Endothelial cell of hepatic sinusoid (primary cell): ENCODE measurements at regions not wholly inside any gene's neighbourhood (a gene's known extent, or its start where the extent isn't known, plus 50 kb on each side); places are given as distances from the start of the nearest gene placed in this dataset.
"Not testable (repeated sequence)": the region's sequence is repeated elsewhere in the genome, so short reads cannot be mapped to it uniquely, and the experiment has no call there.

ENCODE experiments used
- in situ Hi-C: cut with HindIII; loops from 2 replicates; pipeline ENCODE4 v1.10.0; 2017; ENCODE audit warnings: low sequenced_read_pairs

DNA sequence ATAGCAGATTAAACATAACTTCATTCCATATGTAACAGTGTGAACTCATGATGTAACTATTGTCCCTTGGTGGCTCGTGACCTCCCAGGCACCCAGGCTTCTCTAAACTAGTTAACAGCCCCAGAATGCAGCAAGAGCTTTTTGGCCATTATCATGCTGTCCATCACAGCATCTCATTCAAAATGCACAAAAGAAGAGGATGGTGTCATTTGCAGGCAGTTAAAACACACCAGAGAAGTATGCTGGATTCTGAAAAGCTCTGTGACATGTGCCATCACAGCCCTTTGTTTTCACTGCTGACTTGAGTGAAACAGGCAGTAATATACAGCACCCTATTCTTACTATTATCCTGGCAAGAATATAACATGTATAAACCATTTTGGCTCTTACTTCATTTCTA, 117.6 kb upstream of the CHMP2B start:
- in situ Hi-C loops, result no loop called here

DNA sequence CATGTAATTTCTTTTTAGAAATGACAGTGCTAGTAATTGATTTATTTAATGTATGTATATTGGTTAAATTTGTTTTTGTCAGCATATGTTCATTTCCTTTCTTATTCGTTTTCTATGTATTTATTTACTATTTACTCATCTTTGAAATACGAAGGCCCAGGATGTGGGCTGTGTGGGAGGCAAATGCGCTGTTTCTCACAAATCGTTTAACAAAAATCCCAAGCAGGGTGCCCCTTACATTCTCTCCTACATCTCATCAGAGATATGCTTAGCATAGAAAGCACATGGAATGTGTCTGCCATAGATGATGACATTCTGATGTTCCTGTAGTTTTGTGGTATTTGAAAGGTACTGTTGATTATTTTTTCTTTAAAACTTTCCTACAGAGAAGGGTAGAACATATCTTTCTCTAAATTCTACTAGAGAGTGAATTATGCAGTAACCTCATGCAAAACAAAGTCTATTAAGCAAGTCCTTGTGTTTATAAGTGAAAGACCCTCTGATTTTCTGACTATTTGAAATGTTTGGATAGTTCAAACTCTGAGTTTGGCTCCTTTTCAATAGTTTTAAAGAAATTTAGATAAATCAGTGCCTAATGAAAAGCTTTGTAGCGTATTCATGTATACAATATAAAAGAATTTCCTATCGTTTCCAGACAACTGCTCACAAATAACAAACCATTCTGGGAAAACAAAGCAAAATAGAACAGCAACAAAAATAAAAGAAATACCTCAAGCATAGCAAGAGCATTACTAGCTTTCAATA, 111.1 kb upstream of the VGLL3 start:
- in situ Hi-C loops, result loop anchor here (5.0 kb wide), 2 partner anchors 50 to 80 kb away; no protein-coding TSS in a partner anchor

DNA sequence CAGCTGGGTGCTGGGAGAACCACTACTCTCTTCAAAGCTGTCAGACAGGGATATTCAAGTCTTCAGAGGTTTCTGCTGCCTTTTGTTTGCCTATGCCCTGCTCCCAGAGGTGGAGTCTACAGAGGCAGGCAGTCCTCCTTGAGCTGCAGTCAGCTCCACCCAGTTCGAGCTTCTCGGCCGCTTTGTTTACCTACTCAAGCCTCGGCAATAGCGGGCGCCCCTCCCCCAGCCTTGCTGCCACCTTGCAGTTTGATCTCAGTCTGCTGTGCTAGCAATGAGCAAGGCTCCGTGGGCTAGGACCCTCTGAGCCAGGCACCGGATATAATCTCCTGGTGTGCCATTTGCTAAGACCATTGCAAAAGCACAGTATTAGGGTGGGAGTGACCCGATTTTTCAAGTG, 106.8 kb upstream of the VGLL3 start:
- in situ Hi-C loops, result not testable (repeated sequence)

DNA sequence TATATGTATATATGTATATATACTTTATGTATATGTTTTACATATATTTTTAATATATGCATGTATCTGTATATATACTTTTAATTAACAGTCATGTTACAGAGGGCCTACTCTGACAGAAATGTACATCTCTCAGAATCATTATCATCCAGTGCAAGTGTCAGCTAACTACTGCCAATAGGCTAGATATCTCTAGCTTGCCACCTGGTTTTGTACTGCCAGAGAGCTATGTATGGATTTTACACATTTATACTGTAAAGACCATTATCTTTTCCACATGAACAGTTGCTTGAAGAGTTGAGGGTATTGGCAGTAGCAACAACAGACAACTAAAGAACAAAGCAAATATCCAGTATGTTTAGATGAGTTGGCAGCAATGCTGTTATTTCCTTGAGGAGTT, 99.7 kb upstream of the VGLL3 start:
- in situ Hi-C loops, result no loop called here

DNA sequence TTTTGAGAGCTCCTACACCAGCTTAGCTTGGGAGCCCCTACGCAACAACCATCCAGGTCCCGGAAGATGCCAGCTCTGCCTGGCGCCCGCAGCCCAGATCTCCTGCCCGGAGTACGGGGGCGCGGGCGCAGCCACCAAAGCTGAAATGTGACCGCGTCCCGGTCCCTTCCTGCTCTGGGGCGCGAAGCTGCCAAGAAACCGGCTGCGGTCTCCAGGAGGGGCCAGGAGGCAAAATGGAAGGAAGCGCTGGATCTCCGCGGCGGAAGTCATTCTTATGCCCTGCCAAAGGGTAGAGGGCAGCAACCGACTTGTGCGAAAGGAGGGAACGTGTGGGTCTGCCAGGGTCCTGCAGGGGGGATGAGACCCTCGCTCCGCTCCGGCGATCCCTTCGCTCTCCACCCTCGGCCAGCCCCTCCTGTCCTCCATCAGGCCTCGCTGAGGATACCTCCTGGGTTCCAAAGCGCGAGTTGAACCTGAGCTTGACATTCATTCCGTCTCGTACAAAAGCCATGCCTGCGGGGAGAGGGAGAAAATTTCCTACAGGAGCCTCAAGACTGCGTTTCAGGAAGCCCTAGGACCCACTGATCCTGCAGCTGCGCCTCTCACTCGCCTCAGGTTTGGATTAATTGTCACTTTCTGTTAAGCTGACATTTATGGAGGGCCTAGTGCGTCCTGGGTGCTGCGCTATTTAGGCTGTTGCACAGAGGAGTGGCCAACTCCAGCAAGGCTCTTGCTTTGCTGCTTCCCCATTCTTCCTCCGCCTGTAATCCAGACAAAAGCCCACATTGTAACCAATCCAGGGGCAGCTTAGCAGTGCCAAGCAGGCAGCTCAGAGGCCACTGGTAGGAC, 98.3 kb upstream of the VGLL3 start:
- in situ Hi-C loops, result no loop called here

DNA sequence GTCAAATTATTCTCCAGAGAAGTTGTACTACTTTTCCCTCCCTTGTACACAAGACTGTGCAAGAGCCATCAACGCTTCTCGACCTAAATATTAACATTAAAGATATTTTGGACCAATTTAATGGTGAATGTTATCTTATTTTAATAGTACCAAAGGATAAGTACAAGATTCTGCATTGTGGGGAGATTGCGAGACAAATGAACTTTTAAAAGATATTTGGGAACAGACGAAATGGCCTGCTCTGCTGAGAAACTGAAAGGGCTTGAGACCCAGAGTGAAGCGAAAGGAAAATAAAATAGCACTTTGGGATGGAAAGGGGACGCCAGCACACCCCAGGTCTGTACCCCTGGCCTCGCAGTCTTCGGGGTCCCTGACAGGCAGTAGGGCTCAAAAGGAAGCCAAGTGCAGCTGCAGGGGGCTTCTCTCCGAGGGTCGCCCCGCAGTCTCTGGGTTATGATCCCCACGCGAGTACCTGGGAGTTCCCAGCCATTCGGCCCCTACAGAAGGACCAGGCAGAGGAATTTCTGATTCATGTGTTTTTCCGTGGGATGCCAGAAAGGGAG, 97.6 kb upstream of the VGLL3 start:
- in situ Hi-C loops, result no loop called here

DNA sequence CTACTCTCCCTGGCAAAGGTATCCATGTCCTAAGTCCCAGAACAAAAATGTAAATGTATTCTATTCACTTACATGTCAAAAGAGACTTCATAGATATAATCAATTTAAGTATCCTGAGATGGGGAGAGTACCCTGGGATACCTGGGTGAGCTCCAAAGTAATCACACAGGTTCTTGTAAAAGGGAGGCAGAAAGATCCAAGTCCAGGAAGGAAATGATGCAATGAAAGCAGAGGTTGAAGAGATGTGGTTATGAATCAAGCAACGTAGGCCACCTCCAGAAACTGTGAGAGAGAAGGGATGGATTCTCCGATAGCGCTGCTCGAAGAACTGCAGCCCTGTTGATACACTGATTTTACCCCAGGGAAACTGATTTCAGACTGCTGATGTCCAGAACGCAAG, 93.9 kb upstream of the VGLL3 start:
- in situ Hi-C loops, result no loop called here

DNA sequence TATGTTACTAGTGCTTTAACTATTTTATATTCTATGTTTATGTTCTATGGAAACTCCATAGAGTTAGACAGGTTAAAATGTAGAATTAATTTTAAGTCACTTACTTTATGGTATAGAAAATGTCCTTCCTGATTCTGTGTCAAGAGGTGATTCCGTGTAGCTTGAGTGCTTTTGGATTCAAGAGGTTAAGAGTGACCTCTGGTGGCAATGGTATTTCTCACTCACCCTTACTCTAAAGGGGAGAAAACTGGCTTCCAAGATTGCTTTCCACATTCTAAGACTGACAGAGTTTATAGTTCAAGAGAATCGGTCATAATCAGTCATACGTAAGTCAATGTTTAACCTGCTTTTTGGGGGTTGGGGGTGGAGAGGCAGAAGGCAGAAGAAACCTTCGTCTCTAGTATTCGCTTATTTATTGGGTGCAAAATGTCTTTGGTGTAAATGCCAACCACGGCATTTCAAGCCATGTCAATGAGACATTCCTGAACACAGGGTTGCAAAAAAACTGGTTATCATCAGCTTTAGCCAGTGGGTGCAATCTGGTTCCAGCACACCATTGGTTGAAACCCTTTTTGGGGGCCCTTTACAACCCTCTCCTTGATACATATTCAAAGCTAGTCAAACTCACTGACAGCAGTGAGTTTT, 92.0 kb upstream of the VGLL3 start:
- in situ Hi-C loops, result no loop called here

DNA sequence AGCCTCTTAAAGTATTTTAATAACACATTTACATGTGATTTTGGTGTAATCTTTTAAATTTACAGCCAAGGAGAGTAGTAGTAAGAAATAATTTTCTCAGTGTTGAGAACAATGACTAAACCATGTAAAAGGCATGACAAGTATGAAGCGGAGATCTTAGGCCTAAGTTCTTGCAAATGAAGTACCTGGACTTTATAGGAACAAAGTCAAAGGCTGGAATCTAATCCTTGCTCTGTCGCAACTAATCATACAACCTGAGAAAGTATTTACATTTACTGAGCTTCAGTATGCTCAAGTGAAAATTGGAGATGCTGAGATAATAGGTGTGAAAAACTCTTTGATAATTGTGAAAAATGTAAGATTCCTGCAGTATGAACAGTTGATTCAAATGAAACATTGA, 86.4 kb upstream of the VGLL3 start:
- in situ Hi-C loops, result loop anchor here (5.0 kb wide), 1 partner anchor 80 kb away; no protein-coding TSS in a partner anchor

DNA sequence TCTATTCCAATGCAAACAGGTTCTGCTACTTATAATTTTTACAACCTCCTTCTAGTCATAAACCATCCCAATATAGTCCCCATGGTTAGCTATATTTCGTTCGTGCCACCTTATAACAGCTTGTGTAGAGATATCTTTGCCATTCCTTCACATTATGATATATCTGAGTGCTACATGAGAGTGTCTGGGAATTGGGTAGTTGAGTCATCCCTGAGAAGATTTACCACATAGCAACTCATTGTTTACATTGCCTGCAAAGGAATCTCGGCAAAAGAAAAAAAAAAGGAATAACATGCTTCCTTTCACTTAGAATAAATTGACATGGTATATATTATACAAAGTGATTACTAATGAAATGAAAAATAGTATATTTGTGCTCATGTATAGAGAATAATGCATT, 86.0 kb upstream of the VGLL3 start:
- in situ Hi-C loops, result loop anchor here (5.0 kb wide), 1 partner anchor 80 kb away; no protein-coding TSS in a partner anchor

DNA sequence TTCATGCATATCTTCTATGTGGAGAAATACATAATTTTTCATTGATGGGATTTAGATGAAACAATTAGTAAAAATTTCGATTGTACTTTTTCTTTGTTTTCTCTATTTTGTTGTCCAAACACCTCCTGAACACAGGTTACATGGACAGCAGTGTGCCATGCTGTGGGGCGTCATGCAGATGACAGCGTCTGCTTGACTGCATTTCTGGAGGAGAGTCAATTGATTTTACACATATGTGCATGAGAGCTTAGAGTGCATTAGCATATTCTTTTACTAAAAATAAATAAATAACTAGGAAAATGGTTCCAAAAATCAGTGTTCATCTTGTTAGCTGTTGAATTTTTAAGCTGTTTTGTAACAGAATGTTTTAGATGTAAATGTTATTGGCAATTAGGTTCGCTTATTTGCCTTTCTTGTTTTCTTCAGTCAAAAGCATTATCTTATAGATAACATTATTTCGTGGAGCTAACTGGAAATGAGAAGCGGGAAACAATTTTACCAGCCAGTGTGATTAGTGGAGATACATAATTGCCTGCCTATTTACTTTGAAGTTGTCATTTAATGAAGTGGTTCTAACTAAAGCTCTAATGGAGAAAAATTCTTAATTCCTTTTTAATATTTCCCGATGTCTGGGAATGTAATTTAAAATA, 82.7 kb upstream of the VGLL3 start:
- in situ Hi-C loops, result no loop called here

DNA sequence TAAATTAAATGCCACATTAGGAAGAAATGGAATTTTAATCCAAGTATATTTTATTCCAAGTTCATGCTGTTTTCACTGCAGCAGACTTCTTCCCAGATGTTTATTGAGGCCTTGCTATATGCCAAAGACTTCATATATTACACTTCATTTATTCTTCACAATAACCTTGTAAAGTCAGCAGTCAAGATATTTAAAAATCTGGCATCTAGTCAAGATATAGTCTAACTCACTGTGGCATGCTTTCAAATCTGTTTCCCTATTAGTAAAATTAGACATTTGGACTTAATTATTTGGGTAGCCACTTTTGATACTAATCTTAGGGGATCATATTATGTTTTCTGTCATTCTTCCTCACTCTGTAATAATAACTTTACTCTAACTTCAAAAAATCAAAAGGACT, 81.5 kb upstream of the VGLL3 start:
- in situ Hi-C loops, result no loop called here

DNA sequence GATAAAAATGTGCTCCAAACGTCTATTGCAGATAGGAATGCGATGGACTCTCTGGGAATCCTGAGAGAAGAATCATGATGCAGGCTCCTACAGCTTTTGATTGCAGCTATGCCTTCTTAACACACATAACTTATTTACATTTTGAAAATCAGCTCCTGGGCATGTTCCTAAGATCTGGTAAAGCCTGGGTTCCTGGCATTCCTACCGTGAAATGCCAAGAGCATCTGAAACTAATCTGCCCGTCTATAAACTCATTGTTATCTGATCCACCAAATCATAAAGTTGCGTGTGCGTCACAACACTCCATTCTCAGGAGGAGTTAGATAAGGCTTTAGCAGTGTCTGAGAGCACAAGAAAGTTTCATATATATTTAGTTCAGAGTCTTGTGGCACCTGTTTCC, 79.0 kb upstream of the VGLL3 start:
- in situ Hi-C loops, result no loop called here

DNA sequence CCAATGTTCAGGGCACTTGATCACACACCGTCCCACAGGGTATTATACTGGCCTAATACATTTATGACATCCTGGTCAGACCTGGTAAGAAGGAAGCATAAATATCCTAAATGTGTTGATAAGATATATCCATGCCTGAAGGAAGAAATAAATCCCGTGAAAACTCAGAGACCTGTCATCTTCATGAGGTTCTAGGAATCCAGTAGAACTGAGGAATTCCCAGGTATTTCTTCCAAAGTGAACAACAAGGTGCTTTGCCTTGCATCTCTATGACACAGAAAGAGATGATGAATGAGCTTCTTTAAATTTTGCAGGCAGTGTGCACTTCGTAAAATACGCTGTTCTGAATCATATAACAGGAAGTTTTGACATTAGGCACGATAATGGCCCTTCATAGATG, 78.1 kb upstream of the VGLL3 start:
- in situ Hi-C loops, result no loop called here

DNA sequence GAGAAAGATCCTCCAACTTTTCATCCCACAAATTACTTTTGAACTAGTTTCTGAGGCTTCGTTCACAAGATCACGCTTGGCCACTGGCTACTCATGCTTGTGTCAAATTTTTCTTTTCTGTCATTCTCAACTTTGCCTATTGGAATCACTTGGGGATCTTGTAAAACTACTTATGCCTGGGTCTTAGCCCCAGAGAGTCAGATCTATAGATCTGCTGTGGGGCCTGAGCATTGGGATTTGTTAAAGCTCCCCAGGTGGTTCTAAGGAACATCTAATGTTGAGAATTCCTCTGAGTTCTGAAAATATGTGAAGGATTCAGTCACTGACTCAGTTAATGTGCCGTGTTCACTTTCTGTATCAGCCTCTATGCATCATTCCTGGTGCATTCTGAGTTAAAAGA, 71.7 kb upstream of the VGLL3 start:
- in situ Hi-C loops, result loop anchor here (5.0 kb wide), 1 partner anchor 285 kb away; no protein-coding TSS in a partner anchor

DNA sequence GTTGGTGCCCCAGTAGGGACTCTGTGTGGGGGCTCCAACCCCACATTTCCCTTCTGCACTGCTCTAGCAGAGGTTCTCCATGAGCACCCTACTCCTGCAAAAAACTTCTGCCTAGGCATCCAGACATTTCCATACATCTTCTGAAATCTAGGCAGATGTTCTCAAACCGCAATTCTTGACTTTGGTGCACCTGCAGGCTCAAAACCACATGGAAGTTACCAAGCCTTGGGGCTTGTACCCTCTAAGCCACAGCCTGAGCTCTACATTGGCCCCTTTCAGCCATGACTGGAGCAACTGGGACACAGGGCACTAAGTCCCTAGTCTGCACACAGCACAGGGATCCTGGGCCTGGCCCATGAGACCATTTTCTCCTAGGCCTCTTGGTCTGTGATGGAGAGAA, 66.5 kb upstream of the VGLL3 start:
- in situ Hi-C loops, result no loop called here

DNA sequence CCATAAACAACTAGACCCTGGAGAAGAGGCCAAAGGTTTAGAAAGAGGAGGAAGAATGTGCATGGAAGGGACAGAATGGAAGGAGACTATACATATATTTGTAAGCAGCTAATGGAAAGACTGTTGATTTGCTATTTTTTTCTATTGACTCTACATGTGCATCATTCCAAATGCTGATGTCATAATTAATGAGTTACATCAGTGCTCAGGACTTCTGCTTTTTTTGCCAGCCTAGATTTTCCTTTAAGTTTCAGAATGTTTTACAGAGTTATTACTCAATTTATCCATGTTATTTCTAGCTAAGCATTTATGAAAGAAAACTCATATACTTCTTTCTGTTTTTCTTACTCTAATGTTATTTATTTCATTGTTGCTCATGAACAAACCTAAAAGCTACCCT, 62.6 kb upstream of the VGLL3 start:
- in situ Hi-C loops, result no loop called here

DNA sequence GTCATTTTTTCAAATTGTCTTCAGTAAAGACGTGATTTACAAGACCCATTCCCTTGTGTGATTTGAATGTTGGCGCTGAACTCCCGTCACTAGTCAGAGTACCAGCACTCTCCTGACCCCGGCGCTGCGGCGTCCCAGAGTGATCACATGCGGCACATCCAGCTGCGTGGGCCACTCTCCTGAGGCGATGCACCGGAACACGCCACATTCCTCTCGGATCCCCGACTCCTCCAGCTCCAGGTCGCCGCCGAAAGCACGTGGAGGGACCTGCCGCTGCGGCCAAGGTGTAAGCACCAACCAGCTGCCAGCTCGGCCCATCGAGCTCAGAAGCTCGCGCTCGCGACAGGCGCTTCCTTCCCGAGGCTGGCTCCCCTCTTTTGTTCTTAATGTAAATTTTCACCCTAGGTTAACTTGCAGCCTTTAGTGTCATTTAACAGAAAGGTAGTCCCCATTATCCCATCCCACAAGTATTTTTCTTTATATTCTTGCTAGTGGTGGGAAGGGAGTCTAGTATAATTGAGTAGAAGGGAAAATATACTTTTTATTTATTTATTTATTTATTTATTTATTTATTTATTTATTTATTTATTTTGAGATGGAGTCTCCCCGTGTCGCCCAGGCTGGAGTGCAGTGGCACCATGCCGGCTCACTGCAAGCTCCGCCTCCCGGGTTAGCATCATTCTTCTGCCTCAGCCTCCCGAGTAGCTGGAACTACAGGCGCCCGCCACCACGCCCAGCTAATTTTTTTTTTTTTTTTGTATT, 61.7 kb upstream of the VGLL3 start:
- in situ Hi-C loops, result no loop called here

DNA sequence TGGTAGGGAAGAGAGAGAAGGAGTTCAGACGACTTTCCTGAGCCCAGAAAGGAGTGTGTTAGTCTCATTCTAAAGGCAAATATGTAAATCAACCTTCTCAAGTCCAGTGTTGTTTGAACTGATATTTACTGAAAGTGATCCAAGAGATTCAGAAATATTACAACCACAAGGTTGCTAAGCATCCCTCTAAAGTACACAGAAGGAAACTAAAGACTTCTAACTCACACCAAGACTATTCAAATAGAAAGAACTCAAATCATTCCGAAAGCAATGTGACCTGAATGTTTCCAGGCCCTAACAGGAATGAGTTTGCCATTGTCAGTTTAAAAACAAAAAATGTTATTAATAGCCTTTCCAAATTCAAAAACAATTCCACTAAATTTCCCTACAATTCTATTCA, 56.9 kb upstream of the VGLL3 start:
- in situ Hi-C loops, result no loop called here

DNA sequence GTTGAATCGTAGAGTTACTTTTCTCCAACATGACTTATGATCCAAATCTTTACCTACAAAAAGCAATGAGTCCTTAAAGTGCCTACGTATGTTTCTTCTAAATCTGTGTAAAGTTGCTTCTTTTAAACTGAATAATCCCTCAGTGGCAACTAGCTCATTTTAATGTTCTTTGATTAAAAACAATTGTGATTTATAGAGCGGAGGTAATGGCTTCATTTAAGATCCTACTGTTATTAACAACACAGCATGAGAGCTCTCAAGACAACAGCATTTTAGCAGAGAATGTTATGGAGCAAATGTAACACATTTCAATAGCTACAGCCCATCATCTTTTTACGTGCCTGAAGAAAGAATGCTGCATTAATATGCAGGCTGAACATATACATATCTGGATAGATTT, 55.3 kb upstream of the VGLL3 start:
- in situ Hi-C loops, result no loop called here
